ENCODE measurements at regions not wholly inside any gene's neighbourhood (a gene's known extent, or its start where the extent isn't known, plus 50 kb on each side); places are given as distances from the start of the nearest gene placed in this dataset.

DNA sequence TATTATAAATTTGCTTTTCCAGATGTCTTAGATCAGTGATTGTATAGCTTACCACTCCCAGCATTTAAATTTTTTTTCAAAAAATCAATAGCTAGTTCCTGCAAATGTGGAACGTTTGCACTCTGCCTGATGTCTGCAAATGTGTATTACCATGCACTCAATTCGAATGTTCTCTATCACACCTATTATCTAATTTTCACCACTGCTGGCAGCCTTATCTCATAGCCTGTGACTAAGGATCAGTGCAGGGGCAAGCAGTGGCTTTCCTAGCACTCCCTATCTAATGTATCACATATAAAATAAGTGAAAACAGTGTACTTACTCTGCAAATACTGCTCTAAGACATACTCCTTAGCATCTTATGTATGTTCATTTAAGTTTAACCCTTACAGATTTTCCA lies 196.3 kb upstream of the PLSCR5 start:
- DNase-seq (ENCODE audit: low spot score), result no peak
- no peaks in the 10 kb centered on the region for H3K9me3 Mint-ChIP-seq (ENCODE audit: unreplicated experiment)
- H3K4me1 Mint-ChIP-seq (ENCODE audit: unreplicated experiment), result peaks cover 3% of the 10 kb centered on the region
- no peaks in the 10 kb centered on the region for H3K27me3 Mint-ChIP-seq (ENCODE audit: unreplicated experiment)
- no peak for TF ChIP-seq CTCF (IDR thresholded peaks at IDR 0.05; ENCODE audit: unreplicated experiment)
- H3K27ac Mint-ChIP-seq (ENCODE audit: unreplicated experiment), result no peak overlapping the region
- no peaks in the 10 kb centered on the region for H3K36me3 Mint-ChIP-seq (ENCODE audit: low read depth, unreplicated experiment)
- no peak overlapping the region for H3K4me3 Mint-ChIP-seq (ENCODE audit: unreplicated experiment)

DNA sequence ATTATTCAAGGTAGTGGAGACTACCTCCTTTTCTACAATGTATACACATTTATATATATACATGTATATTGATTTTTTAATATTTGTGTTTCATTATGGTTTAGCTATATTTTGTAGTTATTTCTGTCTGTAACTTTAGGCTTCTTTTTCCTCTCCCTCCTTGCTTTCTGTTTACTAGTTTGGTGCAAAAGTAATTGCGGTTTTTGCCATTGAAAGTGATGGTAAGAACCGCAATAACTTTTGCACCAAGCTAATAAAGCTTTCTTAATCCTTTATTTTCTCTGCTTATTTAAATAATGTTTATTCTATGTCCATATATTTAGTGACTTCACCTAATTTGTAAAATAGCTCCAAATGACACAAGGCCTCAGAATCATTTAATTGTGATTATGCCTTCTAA lies 195.3 kb upstream of the PLSCR5 start:
- Mint-ChIP-seq H3K4me1 (ENCODE audit: unreplicated experiment) (peaks cover 3% of the 10 kb centered on the region), H3K27ac (ENCODE audit: unreplicated experiment) (no peak overlapping the region), H3K27me3 (ENCODE audit: unreplicated experiment) (no peaks in the 10 kb centered on the region), H3K4me3 (ENCODE audit: unreplicated experiment) (no peak overlapping the region), H3K9me3 (ENCODE audit: unreplicated experiment) (no peaks in the 10 kb centered on the region), H3K36me3 (ENCODE audit: low read depth, unreplicated experiment) (no peaks in the 10 kb centered on the region)
- TF ChIP-seq CTCF (IDR thresholded peaks at IDR 0.05; ENCODE audit: unreplicated experiment), result no peak
- DNase-seq (ENCODE audit: low spot score), result no peak

GRCh38 chr3:146796078-146796477 lies 190.9 kb upstream of the PLSCR5 start:
- no peak for DNase-seq (ENCODE audit: low spot score)
- no peak for TF ChIP-seq CTCF (IDR thresholded peaks at IDR 0.05; ENCODE audit: unreplicated experiment)
- H3K9me3 Mint-ChIP-seq (ENCODE audit: unreplicated experiment), result no peaks in the 10 kb centered on the region
- no peaks in the 10 kb centered on the region for H3K27me3 Mint-ChIP-seq (ENCODE audit: unreplicated experiment)
- no peak overlapping the region for H3K4me3 Mint-ChIP-seq (ENCODE audit: unreplicated experiment)
- no peak overlapping the region for H3K27ac Mint-ChIP-seq (ENCODE audit: unreplicated experiment)
- no peaks in the 10 kb centered on the region for H3K4me1 Mint-ChIP-seq (ENCODE audit: unreplicated experiment)
- H3K36me3 Mint-ChIP-seq (ENCODE audit: low read depth, unreplicated experiment), result no peaks in the 10 kb centered on the region

GRCh38 chr3:146783446-146783845 lies 178.3 kb upstream of the PLSCR5 start:
- DNase-seq (ENCODE audit: low spot score), result no peak
- no peak for TF ChIP-seq CTCF (IDR thresholded peaks at IDR 0.05; ENCODE audit: unreplicated experiment)
- Mint-ChIP-seq H3K4me3 (ENCODE audit: unreplicated experiment) (no peak overlapping the region), H3K4me1 (ENCODE audit: unreplicated experiment) (no peaks in the 10 kb centered on the region), H3K27ac (ENCODE audit: unreplicated experiment) (no peak overlapping the region), H3K36me3 (ENCODE audit: low read depth, unreplicated experiment) (no peaks in the 10 kb centered on the region), H3K9me3 (ENCODE audit: unreplicated experiment) (no peaks in the 10 kb centered on the region), H3K27me3 (ENCODE audit: unreplicated experiment) (no peaks in the 10 kb centered on the region)

- no peaks in the 10 kb centered on the region for H3K36me3 Mint-ChIP-seq (ENCODE audit: low read depth, unreplicated experiment)
- H3K4me1 Mint-ChIP-seq (ENCODE audit: unreplicated experiment), result no peaks in the 10 kb centered on the region
- no peaks in the 10 kb centered on the region for H3K9me3 Mint-ChIP-seq (ENCODE audit: unreplicated experiment)
- H3K4me3 Mint-ChIP-seq (ENCODE audit: unreplicated experiment), result no peak overlapping the region
- TF ChIP-seq CTCF (IDR thresholded peaks at IDR 0.05; ENCODE audit: unreplicated experiment), result no peak
- no peak overlapping the region for H3K27ac Mint-ChIP-seq (ENCODE audit: unreplicated experiment)
- no peaks in the 10 kb centered on the region for H3K27me3 Mint-ChIP-seq (ENCODE audit: unreplicated experiment)
- no peak for DNase-seq (ENCODE audit: low spot score)
Observed at GRCh38 chr3:146781606-146782005, 176.5 kb upstream of the PLSCR5 start.
